ENCODE measurements at regions not wholly inside any gene's neighbourhood (a gene's known extent, or its start where the extent isn't known, plus 50 kb on each side); places are given as distances from the start of the nearest gene placed in this dataset.

DNA sequence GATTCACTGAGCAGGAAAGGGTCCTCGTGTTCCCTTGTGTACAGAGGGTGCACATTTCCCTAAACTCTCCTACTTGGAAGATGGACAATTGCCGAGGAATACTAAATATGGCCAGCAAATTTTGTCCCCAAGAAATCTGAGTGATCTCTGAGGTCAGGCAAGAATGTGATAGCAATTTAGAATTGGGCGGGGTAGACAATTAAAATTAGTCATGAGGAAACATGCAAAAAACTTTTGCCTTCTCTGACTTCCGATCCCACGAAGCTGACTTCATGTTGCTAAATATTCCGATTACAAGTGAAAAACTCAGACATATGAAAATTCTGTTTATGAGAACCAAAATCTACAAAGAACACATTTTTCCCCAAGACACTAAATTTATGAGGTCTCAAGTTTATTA is 453.9 kb upstream of the ZFP42 start:
- intact Hi-C loops (cut with micrococcal nuclease; ENCODE audit: unreplicated experiment), result no loop called here

DNA sequence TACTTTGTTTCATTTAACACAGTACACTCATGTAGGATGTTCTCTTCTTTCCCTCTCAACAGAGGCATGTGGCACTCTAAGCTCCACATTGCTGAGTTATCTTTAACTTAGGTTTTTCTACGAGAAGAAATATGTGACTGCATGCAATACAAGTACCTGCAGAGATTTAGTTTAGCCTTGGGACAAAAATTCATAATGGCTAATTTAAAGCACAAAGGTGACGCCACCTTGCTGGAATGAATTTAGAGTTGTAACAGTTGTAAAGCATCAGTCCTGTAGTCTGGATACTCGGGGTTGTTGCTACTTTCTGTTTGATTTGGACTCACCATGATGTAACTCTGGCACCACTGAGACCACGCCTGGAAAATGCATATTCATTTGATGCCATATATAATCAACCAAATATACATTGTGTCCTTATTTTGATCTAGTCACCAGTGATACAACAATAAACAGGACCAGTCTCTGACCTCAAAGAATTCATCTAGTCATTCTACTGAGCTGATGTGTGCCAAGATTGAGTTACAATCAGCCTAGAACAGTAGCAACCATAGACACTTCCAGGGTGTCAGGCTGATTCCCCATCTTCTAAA is 451.0 kb upstream of the ZFP42 start:
- Histone ChIP-seq H3K27me3 (replicated peaks; ENCODE audit: insufficient read depth, low read depth, low read length, poor library complexity) (peaks cover 55% of the 10 kb centered on the region), H3K36me3 (ENCODE audit: insufficient read depth, low read length, poor library complexity, severe bottlenecking) (no peaks in the 10 kb centered on the region), H3K4me3 (ENCODE audit: low read depth, low read length, poor library complexity, severe bottlenecking) (no peak overlapping the region), H3K27ac (ENCODE audit: low read depth, low read length, poor library complexity, severe bottlenecking) (no peak overlapping the region), H3K4me1 (ENCODE audit: insufficient read depth, low read length, poor library complexity, severe bottlenecking) (no peaks in the 10 kb centered on the region), H3K9me3 (ENCODE audit: low read depth, low read length, poor library complexity, severe bottlenecking) (no peaks in the 10 kb centered on the region)
- no peak for TF ChIP-seq EZH2 (IDR thresholded peaks at IDR 0.05; ENCODE audit: borderline replicate concordance, low read depth, low read length, poor library complexity, severe bottlenecking)
- TF ChIP-seq, protein P1, sequence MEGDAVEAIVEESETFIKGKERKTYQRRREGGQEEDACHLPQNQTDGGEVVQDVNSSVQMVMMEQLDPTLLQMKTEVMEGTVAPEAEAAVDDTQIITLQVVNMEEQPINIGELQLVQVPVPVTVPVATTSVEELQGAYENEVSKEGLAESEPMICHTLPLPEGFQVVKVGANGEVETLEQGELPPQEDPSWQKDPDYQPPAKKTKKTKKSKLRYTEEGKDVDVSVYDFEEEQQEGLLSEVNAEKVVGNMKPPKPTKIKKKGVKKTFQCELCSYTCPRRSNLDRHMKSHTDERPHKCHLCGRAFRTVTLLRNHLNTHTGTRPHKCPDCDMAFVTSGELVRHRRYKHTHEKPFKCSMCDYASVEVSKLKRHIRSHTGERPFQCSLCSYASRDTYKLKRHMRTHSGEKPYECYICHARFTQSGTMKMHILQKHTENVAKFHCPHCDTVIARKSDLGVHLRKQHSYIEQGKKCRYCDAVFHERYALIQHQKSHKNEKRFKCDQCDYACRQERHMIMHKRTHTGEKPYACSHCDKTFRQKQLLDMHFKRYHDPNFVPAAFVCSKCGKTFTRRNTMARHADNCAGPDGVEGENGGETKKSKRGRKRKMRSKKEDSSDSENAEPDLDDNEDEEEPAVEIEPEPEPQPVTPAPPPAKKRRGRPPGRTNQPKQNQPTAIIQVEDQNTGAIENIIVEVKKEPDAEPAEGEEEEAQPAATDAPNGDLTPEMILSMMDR (conservative IDR thresholded peaks at IDR 0.05; ENCODE audit: low read depth, low read length), result no peak
- POLR2A ChIA-PET (ENCODE audit: low non-redundant PET), result no interaction called here
- BruUV-seq (replicated peaks), result no TSS peak
- CTCF ChIA-PET, result no interaction called here
- DNase-seq (ENCODE audit: low spot score), result no peak
- intact Hi-C loops (cut with micrococcal nuclease; ENCODE audit: unreplicated experiment), result no loop called here

More for the DNA sequence above, 453.9 kb upstream of the ZFP42 start:
- Histone ChIP-seq H3K4me1 (ENCODE audit: insufficient read depth, low read length, poor library complexity, severe bottlenecking) (no peaks in the 10 kb centered on the region), H3K9me3 (ENCODE audit: low read depth, low read length, poor library complexity, severe bottlenecking) (no peaks in the 10 kb centered on the region), H3K4me3 (ENCODE audit: low read depth, low read length, poor library complexity, severe bottlenecking) (no peak overlapping the region), H3K36me3 (ENCODE audit: insufficient read depth, low read length, poor library complexity, severe bottlenecking) (no peaks in the 10 kb centered on the region), H3K27ac (ENCODE audit: low read depth, low read length, poor library complexity, severe bottlenecking) (no peak overlapping the region), H3K27me3 (replicated peaks; ENCODE audit: insufficient read depth, low read depth, low read length, poor library complexity) (peaks cover 45% of the 10 kb centered on the region)
- TF ChIP-seq EZH2 (IDR thresholded peaks at IDR 0.05; ENCODE audit: borderline replicate concordance, low read depth, low read length, poor library complexity, severe bottlenecking), result no peak
- TF ChIP-seq, protein P1 (conservative IDR thresholded peaks at IDR 0.05; ENCODE audit: low read depth, low read length), result no peak
- no TSS peak for BruUV-seq (replicated peaks)
- ChIA-PET POLR2A (ENCODE audit: low non-redundant PET) (no interaction called here), CTCF (no interaction called here)
- no peak for DNase-seq (ENCODE audit: low spot score)

DNA sequence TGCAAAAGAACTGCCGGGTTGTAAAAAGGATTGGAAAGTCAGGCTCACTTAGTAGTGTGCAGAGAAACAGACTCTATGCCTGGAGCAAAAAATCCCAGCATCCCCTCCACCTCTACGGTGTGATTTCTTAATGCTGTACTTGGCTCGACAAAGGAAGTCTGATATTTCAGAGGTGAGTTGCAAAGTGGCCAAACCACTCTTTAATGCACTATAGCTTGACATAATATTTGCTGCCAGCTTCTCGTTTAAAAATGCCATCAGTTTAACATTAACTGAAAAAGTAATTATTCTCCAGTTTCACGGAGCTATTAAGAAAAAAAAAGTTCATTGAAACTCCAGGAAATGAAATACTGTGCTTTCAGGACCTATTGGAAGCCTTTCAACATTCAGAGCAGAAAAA is 448.3 kb upstream of the ZFP42 start:
- H3K4me3 ChIP-seq (ENCODE audit: low read depth, low read length, poor library complexity, severe bottlenecking), result no peak overlapping the region
- no peak for DNase-seq (ENCODE audit: low spot score)
- H3K4me1 ChIP-seq (ENCODE audit: insufficient read depth, low read length, poor library complexity, severe bottlenecking), result no peaks in the 10 kb centered on the region
- no peak for TF ChIP-seq EZH2 (IDR thresholded peaks at IDR 0.05; ENCODE audit: borderline replicate concordance, low read depth, low read length, poor library complexity, severe bottlenecking)
- TF ChIP-seq, protein P1 (conservative IDR thresholded peaks at IDR 0.05; ENCODE audit: low read depth, low read length), result no peak
- H3K9me3 ChIP-seq (ENCODE audit: low read depth, low read length, poor library complexity, severe bottlenecking), result no peaks in the 10 kb centered on the region
- intact Hi-C loops (cut with micrococcal nuclease; ENCODE audit: unreplicated experiment), result no loop called here
- CTCF ChIA-PET, result no interaction called here
- no TSS peak for BruUV-seq (replicated peaks)
- POLR2A ChIA-PET (ENCODE audit: low non-redundant PET), result no interaction called here
- H3K27ac ChIP-seq (ENCODE audit: low read depth, low read length, poor library complexity, severe bottlenecking), result no peak overlapping the region
- peaks cover 34% of the 10 kb centered on the region for H3K27me3 ChIP-seq (replicated peaks; ENCODE audit: insufficient read depth, low read depth, low read length, poor library complexity)
- no peaks in the 10 kb centered on the region for H3K36me3 ChIP-seq (ENCODE audit: insufficient read depth, low read length, poor library complexity, severe bottlenecking)

Data from A673 (cell line).